Smooth muscle cell (in vitro differentiated cells): ENCODE measurements at regions not wholly inside any gene's neighbourhood (a gene's known extent, or its start where the extent isn't known, plus 50 kb on each side); places are given as distances from the start of the nearest gene placed in this dataset.

Source experiments
- DNase-seq: peaks from one replicate; lab custom pipeline; 2025; ENCODE audit not compliant: unreplicated experiment; lab: John Stamatoyannopoulos, UW
- H2AFZ ChIP-seq: fragments of 200-600 bp; sonication (generic); 2 replicates; pipeline ENCODE4 v1.6.0; 2016; ENCODE audit warnings: antibody characterized with exemption, low read depth, mild to moderate bottlenecking
- H3F3A ChIP-seq: fragments of 200-600 bp; sonication (generic); 2 replicates; pipeline ENCODE4 v1.6.0; 2017; ENCODE audit warnings: antibody characterized with exemption, low read depth
- H3K27ac ChIP-seq: fragments of 200-600 bp; sonication (generic); 2 replicates; pipeline ENCODE4 v1.5.1; 2016; ENCODE audit warnings: low read depth, mild to moderate bottlenecking
- H3K27me3 ChIP-seq: fragments of 200-600 bp; sonication (generic); 2 replicates; pipeline ENCODE4 v1.6.1; 2016; ENCODE audit warnings: low read depth, mild to moderate bottlenecking
- H3K36me3 ChIP-seq: fragments of 200-600 bp; sonication (generic); 2 replicates; pipeline ENCODE4 v1.5.1; 2016; ENCODE audit warnings: low read depth
- H3K4me1 ChIP-seq: fragments of 200-600 bp; sonication (generic); 2 replicates; pipeline ENCODE4 v1.5.1; 2016; ENCODE audit warnings: low read depth
- H3K4me2 ChIP-seq: fragments of 200-600 bp; sonication (generic); 2 replicates; pipeline ENCODE4 v1.6.0; 2016; ENCODE audit warnings: mild to moderate bottlenecking
- H3K4me3 ChIP-seq: fragments of 200-600 bp; sonication (generic); 2 replicates; pipeline ENCODE4 v1.5.1; 2016; ENCODE audit warnings: mild to moderate bottlenecking
- H3K79me2 ChIP-seq: fragments of 200-600 bp; sonication (generic); 2 replicates; pipeline ENCODE4 v1.6.0; 2016; ENCODE audit warnings: low read depth, mild to moderate bottlenecking
- H3K9ac ChIP-seq: fragments of 200-600 bp; sonication (generic); 2 replicates; pipeline ENCODE4 v1.6.0; 2016; ENCODE audit warnings: low read depth
- H3K9me3 ChIP-seq: fragments of 200-600 bp; sonication (generic); replicated peaks from 2 replicates; pipeline ENCODE4 v1.5.1; 2016; ENCODE audit warnings: low read depth
- H4K20me1 ChIP-seq: fragments of 200-600 bp; sonication (generic); 2 replicates; pipeline ENCODE4 v1.6.0; 2016; ENCODE audit warnings: low read depth
- WGBS: methylation state at CpG from one replicate; pipeline ENCODE4 v1.1.7; 2016; ENCODE audit warnings: low lambda C conversion rate; 5-methylcytosine and 5-hydroxymethylcytosine counted together
- TF ChIP-seq, protein P1 (sequence below): fragments of 200-600 bp; sonication (generic); IDR thresholded peaks from 2 replicates; pipeline ENCODE4 v1.5.1; 2017; ENCODE audit warnings: borderline replicate concordance, mild to moderate bottlenecking, antibody characterized with exemption; ENCODE audit not compliant: insufficient read depth, poor library complexity, severe bottlenecking

- Histone ChIP-seq H3K27me3 (no peaks in the 10 kb centered on the region), H3K4me3 (no peak overlapping the region), H3K4me1 (no peaks in the 10 kb centered on the region), H2AFZ (no peak overlapping the region), H4K20me1 (no peaks in the 10 kb centered on the region), H3K9me3 (no peaks in the 10 kb centered on the region), H3K4me2 (no peak overlapping the region), H3F3A (no peaks in the 10 kb centered on the region), H3K27ac (no peak overlapping the region), H3K79me2 (no peaks in the 10 kb centered on the region), H3K9ac (no peak overlapping the region), H3K36me3 (no peaks in the 10 kb centered on the region)
- TF ChIP-seq, protein P1, sequence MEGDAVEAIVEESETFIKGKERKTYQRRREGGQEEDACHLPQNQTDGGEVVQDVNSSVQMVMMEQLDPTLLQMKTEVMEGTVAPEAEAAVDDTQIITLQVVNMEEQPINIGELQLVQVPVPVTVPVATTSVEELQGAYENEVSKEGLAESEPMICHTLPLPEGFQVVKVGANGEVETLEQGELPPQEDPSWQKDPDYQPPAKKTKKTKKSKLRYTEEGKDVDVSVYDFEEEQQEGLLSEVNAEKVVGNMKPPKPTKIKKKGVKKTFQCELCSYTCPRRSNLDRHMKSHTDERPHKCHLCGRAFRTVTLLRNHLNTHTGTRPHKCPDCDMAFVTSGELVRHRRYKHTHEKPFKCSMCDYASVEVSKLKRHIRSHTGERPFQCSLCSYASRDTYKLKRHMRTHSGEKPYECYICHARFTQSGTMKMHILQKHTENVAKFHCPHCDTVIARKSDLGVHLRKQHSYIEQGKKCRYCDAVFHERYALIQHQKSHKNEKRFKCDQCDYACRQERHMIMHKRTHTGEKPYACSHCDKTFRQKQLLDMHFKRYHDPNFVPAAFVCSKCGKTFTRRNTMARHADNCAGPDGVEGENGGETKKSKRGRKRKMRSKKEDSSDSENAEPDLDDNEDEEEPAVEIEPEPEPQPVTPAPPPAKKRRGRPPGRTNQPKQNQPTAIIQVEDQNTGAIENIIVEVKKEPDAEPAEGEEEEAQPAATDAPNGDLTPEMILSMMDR: no peak
- 78% methylated on average over 3 of the region's 3 CpGs for WGBS
- no peak for DNase-seq
These were observed 138.3 kb upstream of the SALL1 start for GRCh38 chr16:51289336-51289735.

DNA sequence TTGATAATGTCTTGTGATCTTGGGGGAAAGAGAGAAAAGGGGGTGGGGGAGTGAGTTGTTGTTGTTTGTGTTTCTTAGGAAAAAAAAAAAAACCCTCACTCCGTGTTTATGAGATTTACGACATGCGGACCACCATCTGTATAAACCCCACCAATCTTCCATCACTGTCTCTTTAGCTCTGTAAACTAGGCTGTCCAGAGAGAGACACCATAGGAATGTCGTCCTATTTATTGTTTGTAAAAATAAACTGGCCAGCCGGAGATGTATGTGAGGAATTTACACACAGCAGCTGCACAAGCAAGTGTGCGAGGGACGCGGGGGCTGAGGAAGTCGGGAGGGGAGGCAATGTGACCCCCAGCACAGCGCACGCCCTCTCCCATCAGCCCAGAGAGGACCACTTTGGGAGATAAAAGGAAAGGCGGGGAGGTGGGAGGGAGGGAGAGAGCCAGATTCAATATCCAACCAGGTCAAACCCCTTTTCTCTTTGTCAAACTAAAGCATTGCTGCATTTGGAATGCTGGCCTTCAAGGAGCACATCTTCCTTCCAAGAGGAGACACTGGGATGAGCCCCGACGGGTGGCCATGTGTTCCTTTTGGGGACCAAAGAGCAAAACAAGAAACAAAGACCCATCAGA lies 136.2 kb upstream of the SALL1 start:
- no peaks in the 10 kb centered on the region for H3F3A ChIP-seq
- WGBS: 88% methylated on average over 14 of the region's 14 CpGs
- no peaks in the 10 kb centered on the region for H3K9me3 ChIP-seq
- no peak for DNase-seq
- no peak overlapping the region for H3K27ac ChIP-seq
- TF ChIP-seq, protein P1: no peak
- H2AFZ ChIP-seq: no peak overlapping the region
- no peaks in the 10 kb centered on the region for H3K36me3 ChIP-seq
- no peaks in the 10 kb centered on the region for H3K4me1 ChIP-seq
- no peaks in the 10 kb centered on the region for H4K20me1 ChIP-seq
- H3K27me3 ChIP-seq: no peaks in the 10 kb centered on the region
- no peak overlapping the region for H3K9ac ChIP-seq
- H3K79me2 ChIP-seq: no peaks in the 10 kb centered on the region
- no peak overlapping the region for H3K4me2 ChIP-seq
- H3K4me3 ChIP-seq: no peak overlapping the region

DNA sequence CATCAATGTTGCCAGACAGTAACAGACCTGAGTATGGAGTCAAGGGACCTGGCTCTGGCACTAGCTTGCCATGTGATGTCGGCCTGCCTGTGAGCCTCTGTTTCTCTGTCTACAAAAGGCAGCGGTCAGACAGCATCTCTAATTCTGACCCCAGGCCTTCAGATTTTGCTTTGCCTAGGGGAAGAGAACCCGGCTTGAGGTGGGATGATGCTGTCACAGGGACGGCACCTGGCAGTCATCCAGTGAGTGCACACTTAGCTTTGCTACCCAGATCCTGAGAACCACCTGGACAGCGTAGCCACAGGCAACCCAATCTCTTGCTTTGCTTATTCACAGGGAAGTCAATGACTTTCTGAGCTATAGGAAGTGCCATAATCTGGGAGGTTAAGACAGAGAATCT lies 135.2 kb upstream of the SALL1 start:
- no peaks in the 10 kb centered on the region for H3F3A ChIP-seq
- no peaks in the 10 kb centered on the region for H3K4me1 ChIP-seq
- H3K9ac ChIP-seq: no peak overlapping the region
- no peaks in the 10 kb centered on the region for H3K79me2 ChIP-seq
- H4K20me1 ChIP-seq: no peaks in the 10 kb centered on the region
- no peak for DNase-seq
- H3K27ac ChIP-seq: no peak overlapping the region
- no peaks in the 10 kb centered on the region for H3K36me3 ChIP-seq
- H3K27me3 ChIP-seq: no peaks in the 10 kb centered on the region
- WGBS: 94% methylated on average over 5 of the region's 5 CpGs
- no peak overlapping the region for H3K4me2 ChIP-seq
- H3K4me3 ChIP-seq: no peak overlapping the region
- H2AFZ ChIP-seq: no peak overlapping the region
- H3K9me3 ChIP-seq: no peaks in the 10 kb centered on the region
- TF ChIP-seq, protein P1: no peak

DNA sequence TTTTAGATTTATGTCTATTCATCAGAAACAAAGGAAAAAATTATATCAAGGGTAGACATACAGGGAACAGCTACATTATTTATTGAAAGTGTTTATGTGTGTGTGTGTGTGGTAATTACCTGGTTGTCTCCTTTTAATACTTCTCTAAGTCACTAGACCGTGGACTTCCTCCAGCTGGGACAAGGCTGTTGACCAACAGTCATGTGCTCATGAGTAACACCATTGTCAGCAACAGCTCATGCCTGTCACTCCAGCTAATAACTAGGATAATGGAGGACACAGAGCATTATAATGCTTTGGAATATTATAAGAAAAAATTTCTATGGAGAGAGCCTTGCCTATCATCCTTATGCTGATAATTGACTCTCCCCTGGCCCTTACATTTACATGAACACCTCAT lies 125.3 kb upstream of the SALL1 start:
- WGBS: 72% methylated on average over 1 of the region's 1 CpG
- no peaks in the 10 kb centered on the region for H3K9me3 ChIP-seq
- DNase-seq: no peak
- TF ChIP-seq, protein P1: no peak
- H2AFZ ChIP-seq: no peak overlapping the region
- H4K20me1 ChIP-seq: no peaks in the 10 kb centered on the region
- no peaks in the 10 kb centered on the region for H3K27me3 ChIP-seq
- no peak overlapping the region for H3K4me3 ChIP-seq
- no peak overlapping the region for H3K27ac ChIP-seq
- no peaks in the 10 kb centered on the region for H3K4me1 ChIP-seq
- H3K79me2 ChIP-seq: no peaks in the 10 kb centered on the region
- H3K36me3 ChIP-seq: no peaks in the 10 kb centered on the region
- no peak overlapping the region for H3K9ac ChIP-seq
- no peak overlapping the region for H3K4me2 ChIP-seq
- H3F3A ChIP-seq: no peaks in the 10 kb centered on the region
